ENCODE measurements at regions not wholly inside any gene's neighbourhood (a gene's known extent, or its start where the extent isn't known, plus 50 kb on each side); places are given as distances from the start of the nearest gene placed in this dataset.

GRCh38 chr18:79614211-79614955 is 65.2 kb upstream of the CTDP1 start:
- TF ChIP-seq CTCF (IDR thresholded peaks at IDR 0.05) (no peak), POLR2A (IDR thresholded peaks at IDR 0.05) (no peak)
